Astrocyte of the cerebellum (primary cell): ENCODE measurements at regions not wholly inside any gene's neighbourhood (a gene's known extent, or its start where the extent isn't known, plus 50 kb on each side); places are given as distances from the start of the nearest gene placed in this dataset.

ENCODE experiments used
- DNase-seq: peaks from one replicate; pipeline ENCODE4 v3.0.0-alpha.2; 2011; ENCODE audit warnings: low read depth
- H3K4me3 ChIP-seq: 2 replicates; pipeline ENCODE4 v1.5.1; 2011; ENCODE audit warnings: mild to moderate bottlenecking, low read depth, low read length, moderate library complexity
- in situ Hi-C: cut with HindIII; loops from 2 replicates; pipeline ENCODE4 v1.10.0; 2017; ENCODE audit warnings: low sequenced_read_pairs
- TF ChIP-seq, protein P1 (sequence below): IDR thresholded peaks from 2 replicates; pipeline ENCODE4 v1.5.1; 2012; ENCODE audit warnings: low read length, low read depth, moderate library complexity, mild to moderate bottlenecking; ENCODE audit errors: missing control alignments

DNA sequence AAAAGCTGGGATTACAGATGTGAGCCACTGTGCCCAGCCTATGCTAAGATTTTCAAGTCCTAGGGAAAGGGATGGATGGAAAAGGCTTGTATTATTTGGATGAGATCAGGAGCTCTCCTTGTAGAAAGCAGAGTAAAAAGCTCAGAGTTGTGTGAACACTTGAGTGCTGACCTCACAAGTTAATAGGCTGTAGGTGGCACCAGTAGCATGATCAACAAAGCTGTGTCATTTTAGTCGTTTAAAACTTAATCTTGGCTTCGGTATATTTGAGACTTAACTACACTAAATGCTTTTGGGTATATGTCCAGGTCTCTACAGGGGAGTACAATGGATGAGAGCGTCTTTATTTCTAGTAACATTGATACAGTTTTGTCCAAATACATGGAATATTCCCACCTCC is 264.2 kb downstream of the TMEM38B start:
- in situ Hi-C loops = no loop called here
- no peak for DNase-seq
- H3K4me3 ChIP-seq = no peak overlapping the region
- TF ChIP-seq, protein P1, sequence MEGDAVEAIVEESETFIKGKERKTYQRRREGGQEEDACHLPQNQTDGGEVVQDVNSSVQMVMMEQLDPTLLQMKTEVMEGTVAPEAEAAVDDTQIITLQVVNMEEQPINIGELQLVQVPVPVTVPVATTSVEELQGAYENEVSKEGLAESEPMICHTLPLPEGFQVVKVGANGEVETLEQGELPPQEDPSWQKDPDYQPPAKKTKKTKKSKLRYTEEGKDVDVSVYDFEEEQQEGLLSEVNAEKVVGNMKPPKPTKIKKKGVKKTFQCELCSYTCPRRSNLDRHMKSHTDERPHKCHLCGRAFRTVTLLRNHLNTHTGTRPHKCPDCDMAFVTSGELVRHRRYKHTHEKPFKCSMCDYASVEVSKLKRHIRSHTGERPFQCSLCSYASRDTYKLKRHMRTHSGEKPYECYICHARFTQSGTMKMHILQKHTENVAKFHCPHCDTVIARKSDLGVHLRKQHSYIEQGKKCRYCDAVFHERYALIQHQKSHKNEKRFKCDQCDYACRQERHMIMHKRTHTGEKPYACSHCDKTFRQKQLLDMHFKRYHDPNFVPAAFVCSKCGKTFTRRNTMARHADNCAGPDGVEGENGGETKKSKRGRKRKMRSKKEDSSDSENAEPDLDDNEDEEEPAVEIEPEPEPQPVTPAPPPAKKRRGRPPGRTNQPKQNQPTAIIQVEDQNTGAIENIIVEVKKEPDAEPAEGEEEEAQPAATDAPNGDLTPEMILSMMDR = no peak

DNA sequence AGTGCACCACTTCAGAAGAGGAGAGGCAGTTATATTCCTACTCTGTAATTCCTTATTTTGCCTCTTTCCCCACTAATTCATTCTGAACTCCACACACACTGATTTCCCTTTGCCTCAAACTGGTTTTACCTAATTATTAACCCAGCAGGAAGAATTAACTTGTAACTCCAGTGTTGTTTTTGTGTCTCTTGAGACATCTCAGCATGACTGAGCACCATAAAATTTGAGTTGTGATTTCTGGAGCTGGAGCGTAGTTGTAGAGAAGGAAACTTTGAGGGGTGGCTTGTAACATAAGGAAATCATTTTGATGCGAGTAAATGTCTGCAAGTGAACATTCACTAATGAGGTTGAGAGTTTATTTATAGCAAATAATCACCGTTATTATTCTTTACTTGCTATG is 265.2 kb downstream of the TMEM38B start:
- no peak overlapping the region for H3K4me3 ChIP-seq
- TF ChIP-seq, protein P1 = no peak
- DNase-seq = no peak
- in situ Hi-C loops = no loop called here

DNA sequence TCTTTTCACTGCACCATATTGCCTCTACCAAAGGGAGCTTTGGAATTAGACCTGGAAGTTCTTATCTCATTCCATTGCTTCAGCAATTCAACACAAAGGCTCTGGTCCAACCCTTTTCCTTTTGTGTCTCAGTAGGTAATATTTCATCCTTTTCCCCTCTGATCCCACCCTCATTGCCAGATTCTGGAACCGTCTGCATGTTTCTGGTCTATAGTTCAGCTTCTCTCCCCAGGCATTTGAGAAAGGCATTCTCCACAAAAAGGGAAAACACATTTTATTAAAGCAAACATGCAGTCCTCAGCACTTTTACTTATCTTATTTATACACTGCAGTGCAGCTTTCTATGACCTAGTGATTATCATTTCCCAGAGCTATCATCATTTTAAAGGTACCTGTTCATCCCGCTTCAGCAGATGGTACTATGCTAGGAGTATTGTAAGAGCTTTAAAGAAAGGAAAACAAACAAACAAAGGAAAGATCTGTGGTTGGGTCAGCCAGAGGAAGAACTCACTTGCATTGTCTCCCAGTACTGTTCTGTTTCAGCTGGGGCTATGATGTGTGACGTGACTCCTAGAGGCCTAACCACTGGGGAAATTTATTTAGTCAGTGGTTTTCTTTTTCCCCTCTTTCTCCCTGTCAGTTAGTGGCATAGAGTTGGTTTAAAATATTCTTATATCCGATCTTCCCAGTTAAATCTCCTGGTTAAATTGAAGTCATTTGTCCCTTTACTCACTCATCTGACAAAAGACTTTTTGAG is 269.2 kb downstream of the TMEM38B start:
- in situ Hi-C loops = no loop called here
- H3K4me3 ChIP-seq = no peak overlapping the region
- TF ChIP-seq, protein P1 = no peak
- DNase-seq = no peak

DNA sequence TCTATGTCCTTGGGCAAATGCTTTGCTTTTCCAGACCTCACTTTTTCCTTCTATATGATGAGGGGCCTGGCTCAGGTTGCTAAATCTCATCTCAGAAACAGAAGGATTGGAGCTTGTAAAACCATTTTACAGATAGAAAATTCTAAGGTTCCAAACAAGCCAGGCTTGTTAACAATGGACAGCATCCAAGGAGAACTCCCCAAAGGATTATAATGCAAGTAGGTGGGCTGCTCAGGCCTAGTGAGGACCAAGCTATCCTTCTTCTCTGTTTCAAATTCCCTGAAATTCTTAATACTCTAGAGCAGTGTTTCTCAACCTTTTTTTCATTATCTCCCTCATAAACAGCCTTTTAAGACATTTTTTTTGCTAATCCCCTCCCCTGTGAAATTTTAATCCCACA is 269.8 kb downstream of the TMEM38B start:
- in situ Hi-C loops = no loop called here
- H3K4me3 ChIP-seq = no peak overlapping the region
- TF ChIP-seq, protein P1 = no peak
- no peak for DNase-seq

DNA sequence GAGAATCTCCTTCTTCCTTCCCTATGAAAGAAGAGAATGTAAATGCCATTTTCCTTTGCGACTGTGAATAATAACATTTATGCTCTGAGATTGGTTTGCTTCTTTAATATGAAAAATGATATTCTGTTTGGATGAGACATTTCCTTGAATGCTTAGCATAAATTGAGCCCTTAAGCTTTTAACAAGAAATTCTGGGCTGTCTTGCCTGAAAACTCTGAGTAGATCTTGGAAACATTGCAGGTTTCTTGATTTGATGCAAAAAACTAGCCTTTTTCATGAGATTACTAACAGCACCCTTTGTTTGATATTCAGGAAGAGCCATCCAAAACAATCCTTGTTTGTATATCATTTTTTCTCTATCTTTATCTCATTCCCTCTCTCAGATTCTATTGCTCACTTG is 272.5 kb downstream of the TMEM38B start:
- TF ChIP-seq, protein P1 = no peak
- in situ Hi-C loops = no loop called here
- no peak overlapping the region for H3K4me3 ChIP-seq
- DNase-seq = no peak

DNA sequence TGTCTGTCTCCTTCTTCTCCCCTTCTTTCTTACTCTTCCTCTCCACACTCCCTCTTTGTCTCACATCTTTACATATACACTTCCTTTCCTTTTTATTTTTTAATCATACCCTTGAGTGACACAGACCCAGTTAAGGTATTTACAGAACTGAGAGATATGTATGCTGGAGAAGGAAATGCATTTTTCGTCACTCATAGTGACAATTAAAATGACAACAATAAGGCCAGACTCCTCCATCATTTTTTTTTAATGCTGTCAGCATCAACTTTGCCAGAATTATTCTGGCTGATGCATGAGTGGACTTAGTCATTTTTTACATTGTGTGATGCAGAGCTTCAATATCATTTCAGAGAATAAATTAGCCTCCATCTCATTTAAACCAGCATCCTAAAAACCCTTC is 272.9 kb downstream of the TMEM38B start:
- TF ChIP-seq, protein P1 = no peak

More for the DNA sequence above, 272.9 kb downstream of the TMEM38B start:
- DNase-seq = no peak
- no peak overlapping the region for H3K4me3 ChIP-seq
- in situ Hi-C loops = no loop called here
